SK-N-SH (cell line): ENCODE measurements at regions not wholly inside any gene's neighbourhood (a gene's known extent, or its start where the extent isn't known, plus 50 kb on each side); places are given as distances from the start of the nearest gene placed in this dataset.

Experiments
- CTCF ChIA-PET: fragments of 300-600, 350-600 bp; formaldehyde crosslinking; extraction: SDS; loops from one replicate; lab custom pipeline; 2021; lab: Yijun Ruan, JAX
- POLR2A ChIA-PET: fragments of 350-600 bp; sonication (Branson Sonifier 250); formaldehyde crosslinking; extraction: SDS; loops from one replicate; lab custom pipeline; 2020; ENCODE audit warnings: antibody characterized with exemption, inconsistent platforms; lab: Yijun Ruan, JAX
- DNase-seq: peaks from one replicate; pipeline ENCODE4 v3.0.0; 2012
- H2AFZ ChIP-seq: fragments of 200-600 bp; sonication (generic); 2 replicates; pipeline ENCODE4 v1.8.1; 2016; ENCODE audit warnings: antibody characterized with exemption, mild to moderate bottlenecking, low read depth
- H3F3A ChIP-seq: fragments of 200-600 bp; sonication (generic); replicated peaks from 2 replicates; pipeline ENCODE3; 2016; ENCODE audit warnings: antibody characterized with exemption, mild to moderate bottlenecking; ENCODE audit not compliant: insufficient read depth
- H3K27ac ChIP-seq, 2 experiments: fragments of 200-500 bp in 1 of 2; fragments of 200-600 bp in 1 of 2; sonication (Bioruptor generic) in 1 of 2; sonication (generic), shearing (Covaris generic) in 1 of 2; 2 replicates each; pipeline versions ENCODE4 v1.5.1 to v1.6.1; 2014 to 2016; ENCODE audit warnings: low read depth in 2 of 2, inconsistent platforms in 1 of 2, low read length in 1 of 2, mild to moderate bottlenecking in 1 of 2, mixed read lengths in 1 of 2
- H3K27me3 ChIP-seq: fragments of 200-600 bp; sonication (generic), shearing (Covaris generic); 2 replicates; pipeline ENCODE4 v1.6.1; 2016; ENCODE audit warnings: mixed run types; ENCODE audit not compliant: insufficient read depth
- H3K36me3 ChIP-seq, 2 experiments: fragments of 200-500 bp in 1 of 2; fragments of 200-600 bp in 1 of 2; sonication (Bioruptor generic) in 1 of 2; sonication (generic) in 1 of 2; replicated peaks in 1 of 2; 2 replicates each; pipeline versions ENCODE3 to v1.5.1; 2014 to 2016; ENCODE audit warnings: low read length in 1 of 2, mild to moderate bottlenecking in 1 of 2; ENCODE audit not compliant: insufficient read depth in 2 of 2, control insufficient read depth in 1 of 2
- H3K4me1 ChIP-seq, 2 experiments: fragments of 200-500 bp in 1 of 2; fragments of 200-600 bp in 1 of 2; sonication (Bioruptor generic) in 1 of 2; sonication (generic), shearing (Covaris generic) in 1 of 2; 2 replicates each; pipeline versions ENCODE4 v1.5.1 to v1.6.1; 2014 to 2016; ENCODE audit warnings: low read depth in 1 of 2, low read length in 1 of 2, mixed run types in 1 of 2; ENCODE audit not compliant: insufficient read depth in 2 of 2, control insufficient read depth in 1 of 2
- H3K4me2 ChIP-seq: fragments of 200-600 bp; sonication (generic), shearing (Covaris generic); 2 replicates; pipeline ENCODE4 v1.6.1; 2017; ENCODE audit warnings: mixed run types
- H3K4me3 ChIP-seq, 2 experiments: fragments of 200-500 bp in 1 of 2; fragments of 200-600 bp in 1 of 2; sonication (Bioruptor generic) in 1 of 2; sonication (generic), shearing (Covaris generic) in 1 of 2; 2 replicates each; pipeline versions ENCODE4 v1.5.1 to v1.8.1; 2014 to 2016; ENCODE audit warnings: low read depth in 2 of 2, inconsistent platforms in 1 of 2, low read length in 1 of 2, mild to moderate bottlenecking in 1 of 2, mixed read lengths in 1 of 2, moderate library complexity in 1 of 2
- H3K79me2 ChIP-seq: fragments of 200-600 bp; sonication (generic); 2 replicates; pipeline ENCODE4 v1.8.1; 2017; ENCODE audit warnings: mild to moderate bottlenecking; ENCODE audit not compliant: insufficient read depth
- H3K9ac ChIP-seq: fragments of 200-600 bp; sonication (generic); 2 replicates; pipeline ENCODE4 v1.6.1; 2017; ENCODE audit warnings: mixed run types
- H3K9me2 ChIP-seq: fragments of 200-600 bp; sonication (generic); 2 replicates; pipeline ENCODE4 v1.6.1; 2017; ENCODE audit warnings: mixed run types
- H3K9me3 ChIP-seq: fragments of 200-600 bp; sonication (generic); 2 replicates; pipeline ENCODE4 v1.6.1; 2017; ENCODE audit warnings: mixed run types, mild to moderate bottlenecking, moderate library complexity
- H4K20me1 ChIP-seq: fragments of 200-600 bp; sonication (generic); 2 replicates; pipeline ENCODE4 v1.6.1; 2017; ENCODE audit warnings: mild to moderate bottlenecking, mixed run types; ENCODE audit not compliant: insufficient read depth
- FOXM1 ChIP-seq: IDR thresholded peaks from 2 replicates; pipeline ENCODE4 v1.4.0; 2012; ENCODE audit warnings: low read depth, mild to moderate bottlenecking
- PBX3 ChIP-seq: IDR thresholded peaks from 2 replicates; pipeline ENCODE4; 2012
- SIN3A ChIP-seq: IDR thresholded peaks from 2 replicates; pipeline ENCODE4 v1.6.1; 2012; ENCODE audit warnings: low read depth, mild to moderate bottlenecking, low read length, moderate library complexity, borderline replicate concordance
- SMC3 ChIP-seq: IDR thresholded peaks from 2 replicates; pipeline ENCODE4 v1.6.1; 2012; ENCODE audit warnings: low read depth, low read length, improper control_type of control experiment
- USF2 ChIP-seq: fragments of 150-350 bp; IDR thresholded peaks from 2 replicates; pipeline ENCODE4 v1.6.1; 2017; ENCODE audit warnings: antibody characterized with exemption, low read length, low read depth, borderline replicate concordance
- WGBS: methylation state at CpG from one replicate; pipeline ENCODE4 v1.1.6; 2017; ENCODE audit warnings: low lambda C conversion rate; 5-methylcytosine and 5-hydroxymethylcytosine counted together
- TF ChIP-seq, protein P1 (sequence below): fragments of 200-600 bp; sonication (generic); IDR thresholded peaks from 2 replicates; pipeline ENCODE4 v1.6.1; 2017; ENCODE audit warnings: antibody characterized with exemption, mild to moderate bottlenecking, moderate library complexity

DNA sequence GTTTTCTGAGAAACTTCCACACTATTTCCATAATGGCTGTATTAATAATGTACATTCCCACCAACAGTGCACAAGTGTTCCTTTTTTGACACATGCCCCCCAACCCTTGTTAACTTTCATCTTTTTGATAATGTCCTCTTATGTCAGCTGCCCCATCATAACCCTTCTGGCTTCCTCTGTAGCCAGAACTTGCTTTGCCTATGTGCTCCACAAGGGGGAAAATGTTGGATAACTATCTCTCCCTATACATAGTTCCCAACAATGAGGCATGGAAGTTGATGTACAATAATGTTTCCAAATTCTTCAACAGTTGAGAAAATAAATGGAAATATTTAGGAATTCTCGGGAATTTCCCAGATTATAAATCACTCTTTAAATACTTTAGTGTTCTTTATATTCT is 142.9 kb downstream of the ASB9 start:
- ChIA-PET CTCF (no interaction called here), POLR2A (no interaction called here)
- no peak overlapping the region for H3K4me2 ChIP-seq
- 3% methylated on average over 1 of the region's 1 CpG for WGBS
- H2AFZ ChIP-seq, result no peak overlapping the region
- H3K4me3 ChIP-seq, result no peak overlapping the region
- H3K4me1 ChIP-seq, result no peaks in the 10 kb centered on the region
- no peaks in the 10 kb centered on the region for H3F3A ChIP-seq
- no peaks in the 10 kb centered on the region for H3K36me3 ChIP-seq
- H4K20me1 ChIP-seq, result no peaks in the 10 kb centered on the region
- no peak overlapping the region for H3K27ac ChIP-seq
- no peaks in the 10 kb centered on the region for H3K79me2 ChIP-seq
- no peaks in the 10 kb centered on the region for H3K9me2 ChIP-seq
- H3K9ac ChIP-seq, result no peak overlapping the region
- H3K27me3 ChIP-seq, result no peaks in the 10 kb centered on the region
- DNase-seq, result no peak
- TF ChIP-seq USF2, result no peak
- TF ChIP-seq, protein P1, sequence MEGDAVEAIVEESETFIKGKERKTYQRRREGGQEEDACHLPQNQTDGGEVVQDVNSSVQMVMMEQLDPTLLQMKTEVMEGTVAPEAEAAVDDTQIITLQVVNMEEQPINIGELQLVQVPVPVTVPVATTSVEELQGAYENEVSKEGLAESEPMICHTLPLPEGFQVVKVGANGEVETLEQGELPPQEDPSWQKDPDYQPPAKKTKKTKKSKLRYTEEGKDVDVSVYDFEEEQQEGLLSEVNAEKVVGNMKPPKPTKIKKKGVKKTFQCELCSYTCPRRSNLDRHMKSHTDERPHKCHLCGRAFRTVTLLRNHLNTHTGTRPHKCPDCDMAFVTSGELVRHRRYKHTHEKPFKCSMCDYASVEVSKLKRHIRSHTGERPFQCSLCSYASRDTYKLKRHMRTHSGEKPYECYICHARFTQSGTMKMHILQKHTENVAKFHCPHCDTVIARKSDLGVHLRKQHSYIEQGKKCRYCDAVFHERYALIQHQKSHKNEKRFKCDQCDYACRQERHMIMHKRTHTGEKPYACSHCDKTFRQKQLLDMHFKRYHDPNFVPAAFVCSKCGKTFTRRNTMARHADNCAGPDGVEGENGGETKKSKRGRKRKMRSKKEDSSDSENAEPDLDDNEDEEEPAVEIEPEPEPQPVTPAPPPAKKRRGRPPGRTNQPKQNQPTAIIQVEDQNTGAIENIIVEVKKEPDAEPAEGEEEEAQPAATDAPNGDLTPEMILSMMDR, result peak; percentile 26; the same call in 1 of the 2 replicates
- no peaks in the 10 kb centered on the region for H3K9me3 ChIP-seq

GRCh38 chrX:15116900-15117299 is 153.0 kb downstream of the ASB9 start:
- no peaks in the 10 kb centered on the region for H3K27me3 ChIP-seq
- H2AFZ ChIP-seq, result no peak overlapping the region
- no peaks in the 10 kb centered on the region for H3K36me3 ChIP-seq
- TF ChIP-seq SMC3, result no peak
- no peak for TF ChIP-seq PBX3
- TF ChIP-seq SIN3A, result no peak
- TF ChIP-seq FOXM1, result no peak
- no peaks in the 10 kb centered on the region for H3F3A ChIP-seq
- ChIA-PET POLR2A (no interaction called here), CTCF (no interaction called here)
- H3K9me3 ChIP-seq, result no peaks in the 10 kb centered on the region
- no peak overlapping the region for H3K9ac ChIP-seq
- no peaks in the 10 kb centered on the region for H3K79me2 ChIP-seq
- no peak overlapping the region for H3K4me3 ChIP-seq
- no peaks in the 10 kb centered on the region for H4K20me1 ChIP-seq
- H3K4me2 ChIP-seq, result no peak overlapping the region
- no peak for DNase-seq
- no peaks in the 10 kb centered on the region for H3K4me1 ChIP-seq
- 3% methylated on average over 2 of the region's 2 CpGs for WGBS
- H3K27ac ChIP-seq, result no peak overlapping the region
- H3K9me2 ChIP-seq, result no peaks in the 10 kb centered on the region
